GM19238 (cell line): ENCODE measurements at regions not wholly inside any gene's neighbourhood (a gene's known extent, or its start where the extent isn't known, plus 50 kb on each side); places are given as distances from the start of the nearest gene placed in this dataset.
"Not testable (repeated sequence)": the region's sequence is repeated elsewhere in the genome, so short reads cannot be mapped to it uniquely, and the experiment has no call there.

ENCODE experiments used
- DNase-seq: peaks from one replicate; pipeline ENCODE4 v3.0.0; 2011; ENCODE audit warnings: low spot score; ENCODE audit not compliant: insufficient read length

- no peak for DNase-seq
Observed at GRCh38 chr4:137861682-137862081, 329.4 kb upstream of the PCDH18 start.

- no peak for DNase-seq
Observed at GRCh38 chr4:137853424-137853823, 321.1 kb upstream of the PCDH18 start.

GRCh38 chr4:137852326-137852725 is 320.0 kb upstream of the PCDH18 start:
- DNase-seq, result no peak

- no peak for DNase-seq
Observed at GRCh38 chr4:137851435-137851834, 319.1 kb upstream of the PCDH18 start.

GRCh38 chr4:137827945-137828344 is 295.7 kb upstream of the PCDH18 start:
- not testable (repeated sequence) for DNase-seq

GRCh38 chr4:137825505-137825904 is 293.2 kb upstream of the PCDH18 start:
- no peak for DNase-seq

- no peak for DNase-seq
Observed at GRCh38 chr4:137823007-137823406, 290.7 kb upstream of the PCDH18 start.

- no peak for DNase-seq
Observed at GRCh38 chr4:137819964-137820383, 287.7 kb upstream of the PCDH18 start.

- no peak for DNase-seq
Observed at GRCh38 chr4:137812258-137812657, 280.0 kb upstream of the PCDH18 start.

- DNase-seq, result no peak
Observed at GRCh38 chr4:137806420-137806819, 274.1 kb upstream of the PCDH18 start.

GRCh38 chr4:137804906-137805495 is 272.7 kb upstream of the PCDH18 start:
- no peak for DNase-seq

- DNase-seq, result no peak
Observed at GRCh38 chr4:137800861-137801260, 268.6 kb upstream of the PCDH18 start.

- no peak for DNase-seq
Observed at GRCh38 chr4:137794764-137795254, 262.5 kb upstream of the PCDH18 start.

GRCh38 chr4:137789263-137789662 is 257.0 kb upstream of the PCDH18 start:
- DNase-seq, result not testable (repeated sequence)

- DNase-seq, result not testable (repeated sequence)
Observed at GRCh38 chr4:137783923-137784322, 251.6 kb upstream of the PCDH18 start.

GRCh38 chr4:137775701-137776100 is 243.4 kb upstream of the PCDH18 start:
- no peak for DNase-seq

- DNase-seq, result no peak
Observed at GRCh38 chr4:137774501-137774900, 242.2 kb upstream of the PCDH18 start.

GRCh38 chr4:137768881-137769280 is 236.6 kb upstream of the PCDH18 start:
- DNase-seq, result no peak

GRCh38 chr4:137768196-137768595 is 235.9 kb upstream of the PCDH18 start:
- no peak for DNase-seq

- DNase-seq, result no peak
Observed at GRCh38 chr4:137762591-137762990, 230.3 kb upstream of the PCDH18 start.

- DNase-seq, result no peak
Observed at GRCh38 chr4:137754652-137755471, 222.6 kb upstream of the PCDH18 start.

GRCh38 chr4:137749466-137749865 is 217.2 kb upstream of the PCDH18 start:
- no peak for DNase-seq

- no peak for DNase-seq
Observed at GRCh38 chr4:137748616-137749015, 216.3 kb upstream of the PCDH18 start.
